NCI-H1048 (cell line): ENCODE measurements at regions not wholly inside any gene's neighbourhood (a gene's known extent, or its start where the extent isn't known, plus 50 kb on each side); places are given as distances from the start of the nearest gene placed in this dataset.
"Not testable (repeated sequence)": the region's sequence is repeated elsewhere in the genome, so short reads cannot be mapped to it uniquely, and the experiment has no call there.

Experiments
- DNase-seq: peaks from one replicate; lab custom pipeline; 2025; lab: John Stamatoyannopoulos, UW

- DNase-seq, result no peak
These were observed 50.6 kb upstream of the FER start for GRCh38 chr5:108696951-108697715.

GRCh38 chr5:108696407-108696806 lies 51.3 kb upstream of the FER start:
- DNase-seq, result no peak

GRCh38 chr5:108688485-108688884 lies 59.2 kb upstream of the FER start:
- no peak for DNase-seq

GRCh38 chr5:108687595-108688200 lies 60.0 kb upstream of the FER start:
- DNase-seq, result no peak

- no peak for DNase-seq
These were observed 61.0 kb upstream of the FER start for GRCh38 chr5:108686676-108687075.

- DNase-seq, result not testable (repeated sequence)
These were observed 62.1 kb upstream of the FER start for GRCh38 chr5:108685448-108686216.

GRCh38 chr5:108681079-108681921 lies 66.4 kb upstream of the FER start:
- no peak for DNase-seq

GRCh38 chr5:108678091-108678490 lies 69.6 kb upstream of the FER start:
- DNase-seq, result no peak

- no peak for DNase-seq
These were observed 72.0 kb upstream of the FER start for GRCh38 chr5:108675736-108676135.

- DNase-seq, result no peak
These were observed 75.1 kb upstream of the FER start for GRCh38 chr5:108672639-108673038.

GRCh38 chr5:108670591-108671289 lies 77.0 kb upstream of the FER start:
- DNase-seq, result no peak

- DNase-seq, result no peak
These were observed 78.2 kb upstream of the FER start for GRCh38 chr5:108669462-108669861.

GRCh38 chr5:108661590-108662219 lies 86.0 kb upstream of the FER start:
- DNase-seq, result no peak

GRCh38 chr5:108661024-108661423 lies 86.7 kb upstream of the FER start:
- DNase-seq, result no peak

GRCh38 chr5:108660291-108660690 lies 87.4 kb upstream of the FER start:
- no peak for DNase-seq

- DNase-seq, result no peak
These were observed 88.2 kb upstream of the FER start for GRCh38 chr5:108659531-108659930.

- DNase-seq, result no peak
These were observed 91.8 kb upstream of the FER start for GRCh38 chr5:108655750-108656450.

- no peak for DNase-seq
These were observed 93.6 kb upstream of the FER start for GRCh38 chr5:108654051-108654450.

- DNase-seq, result no peak
These were observed 94.5 kb upstream of the FER start for GRCh38 chr5:108653201-108653600.

- DNase-seq, result no peak
These were observed 96.7 kb upstream of the FER start for GRCh38 chr5:108650997-108651396.
